Fibroblast of lung (primary cell): ENCODE measurements at regions not wholly inside any gene's neighbourhood (a gene's known extent, or its start where the extent isn't known, plus 50 kb on each side); places are given as distances from the start of the nearest gene placed in this dataset.

Experiments used
- DNase-seq, 2 donors: peaks; one replicate each; pipeline versions ENCODE4 v3.0.0 to v3.0.0-alpha.2; 2010; ENCODE audit warnings: low read depth in 2 of 2
- H2AFZ ChIP-seq: 2 replicates; pipeline ENCODE4 v1.5.1; 2012; ENCODE audit warnings: low read length, control low read depth, inconsistent platforms
- H3K27ac ChIP-seq: 2 replicates; pipeline ENCODE4 v1.5.1; 2011; ENCODE audit warnings: low read length, control low read depth; ENCODE audit not compliant: insufficient read depth
- H3K27me3 ChIP-seq: 2 replicates; pipeline ENCODE4 v1.5.1; 2011; ENCODE audit warnings: mild to moderate bottlenecking, low read length; ENCODE audit not compliant: control insufficient read depth, insufficient read depth
- H3K36me3 ChIP-seq: 2 replicates; pipeline ENCODE4 v1.5.1; 2011; ENCODE audit warnings: low read length; ENCODE audit not compliant: control insufficient read depth, insufficient read depth
- H3K4me1 ChIP-seq: 2 replicates; pipeline ENCODE4 v1.5.1; 2011; ENCODE audit warnings: low read length; ENCODE audit not compliant: control insufficient read depth, insufficient read depth; ENCODE audit errors: extremely low read depth
- H3K4me2 ChIP-seq: 2 replicates; pipeline ENCODE4 v1.5.1; 2011; ENCODE audit warnings: low read length, control low read depth; ENCODE audit not compliant: insufficient read depth; ENCODE audit errors: extremely low read depth
- H3K4me3 ChIP-seq, 4 experiments: fragments of 200-600 bp in 1 of 4; sonication (generic) in 1 of 4; replicated peaks in 1 of 4; 2 replicates each; pipeline ENCODE4 v1.5.1; 2011 to 2016; ENCODE audit warnings: low read length in 4 of 4, low read depth in 3 of 4, mild to moderate bottlenecking in 3 of 4, control low read depth in 2 of 4, inconsistent platforms in 1 of 4, mixed read lengths in 1 of 4; ENCODE audit not compliant: insufficient read depth in 1 of 4; ENCODE audit errors: control extremely low read depth in 1 of 4
- H3K79me2 ChIP-seq: 2 replicates; pipeline ENCODE4 v1.5.1; 2012; ENCODE audit warnings: mild to moderate bottlenecking, low read length, inconsistent platforms; ENCODE audit not compliant: control insufficient read depth, insufficient read depth
- H3K9ac ChIP-seq: 2 replicates; pipeline ENCODE4 v1.5.1; 2011; ENCODE audit warnings: mild to moderate bottlenecking, low read length, control low read depth; ENCODE audit not compliant: insufficient read depth
- H3K9me3 ChIP-seq: 2 replicates; pipeline ENCODE4 v1.5.1; 2012; ENCODE audit warnings: low read depth, low read length; ENCODE audit not compliant: control insufficient read depth, insufficient read depth
- H4K20me1 ChIP-seq: 2 replicates; pipeline ENCODE4 v1.5.1; 2011; ENCODE audit warnings: low read length; ENCODE audit not compliant: control insufficient read depth, insufficient read depth; ENCODE audit errors: extremely low read depth
- CTCF ChIP-seq, 2 donors: IDR thresholded peaks in 1 of 2; conservative IDR thresholded peaks in 1 of 2; 1 replicate in 1 of 2; 2 replicates in 1 of 2; pipeline ENCODE4 v1.5.1; 2011 to 2012; ENCODE audit warnings: low read length in 2 of 2, control low read depth in 1 of 2, inconsistent platforms in 1 of 2, low read depth in 1 of 2, mild to moderate bottlenecking in 1 of 2
- EZH2 ChIP-seq: IDR thresholded peaks from 2 replicates; pipeline ENCODE4 v1.5.1; 2012; ENCODE audit warnings: low read length, control low read depth, mild to moderate bottlenecking; ENCODE audit errors: missing control alignments

GRCh38 chr21:41018431-41018830 lies 149.5 kb upstream of the BACE2 start:
- TF ChIP-seq EZH2 (no peak), CTCF (conservative IDR thresholded peaks at IDR 0.05 in 1 of 2, IDR thresholded peaks at IDR 0.05 in 1 of 2; ENCODE audit: low read depth in 1 of 2, low read length in 2 of 2) (no peak)
- Histone ChIP-seq H3K27me3 (no peaks in the 10 kb centered on the region), H3K79me2 (no peaks in the 10 kb centered on the region), H3K4me2 (no peak overlapping the region), H3K4me3 (no peak overlapping the region), H3K4me1 (no peaks in the 10 kb centered on the region), H2AFZ (no peak overlapping the region), H3K36me3 (no peaks in the 10 kb centered on the region), H3K9ac (no peak overlapping the region), H3K9me3 (no peaks in the 10 kb centered on the region), H4K20me1 (no peaks in the 10 kb centered on the region), H3K27ac (no peak overlapping the region)
- peak in 1 of 2 donors; percentile 1 for DNase-seq

- Histone ChIP-seq H2AFZ (no peak overlapping the region), H3K9ac (no peak overlapping the region), H3K36me3 (no peaks in the 10 kb centered on the region), H3K4me3 (no peak overlapping the region), H3K4me2 (no peak overlapping the region), H3K9me3 (no peaks in the 10 kb centered on the region), H3K27ac (no peak overlapping the region), H3K4me1 (no peaks in the 10 kb centered on the region), H4K20me1 (no peaks in the 10 kb centered on the region), H3K27me3 (no peaks in the 10 kb centered on the region), H3K79me2 (no peaks in the 10 kb centered on the region)
- no peak for DNase-seq
- TF ChIP-seq EZH2 (no peak), CTCF (conservative IDR thresholded peaks at IDR 0.05 in 1 of 2, IDR thresholded peaks at IDR 0.05 in 1 of 2; ENCODE audit: low read depth in 1 of 2, low read length in 2 of 2) (no peak)
Observed at GRCh38 chr21:41023936-41024335, 144.0 kb upstream of the BACE2 start.

- no peaks in the 10 kb centered on the region for H3K36me3 ChIP-seq
- no peak overlapping the region for H3K4me3 ChIP-seq
- no peak for TF ChIP-seq EZH2
- TF ChIP-seq CTCF (conservative IDR thresholded peaks at IDR 0.05 in 1 of 2, IDR thresholded peaks at IDR 0.05 in 1 of 2; ENCODE audit: low read depth in 1 of 2, low read length in 2 of 2): no peak
- H3K4me1 ChIP-seq: no peaks in the 10 kb centered on the region
- no peaks in the 10 kb centered on the region for H3K9me3 ChIP-seq
- H3K4me2 ChIP-seq: no peak overlapping the region
- no peak overlapping the region for H2AFZ ChIP-seq
- DNase-seq: no peak
- H3K9ac ChIP-seq: no peak overlapping the region
- no peak overlapping the region for H3K27ac ChIP-seq
- no peaks in the 10 kb centered on the region for H3K27me3 ChIP-seq
- H4K20me1 ChIP-seq: no peaks in the 10 kb centered on the region
- no peaks in the 10 kb centered on the region for H3K79me2 ChIP-seq
Observed at GRCh38 chr21:41024341-41024740, 143.6 kb upstream of the BACE2 start.
